ENCODE measurements at regions not wholly inside any gene's neighbourhood (a gene's known extent, or its start where the extent isn't known, plus 50 kb on each side); places are given as distances from the start of the nearest gene placed in this dataset.
"Not testable (repeated sequence)": the region's sequence is repeated elsewhere in the genome, so short reads cannot be mapped to it uniquely, and the experiment has no call there.

DNA sequence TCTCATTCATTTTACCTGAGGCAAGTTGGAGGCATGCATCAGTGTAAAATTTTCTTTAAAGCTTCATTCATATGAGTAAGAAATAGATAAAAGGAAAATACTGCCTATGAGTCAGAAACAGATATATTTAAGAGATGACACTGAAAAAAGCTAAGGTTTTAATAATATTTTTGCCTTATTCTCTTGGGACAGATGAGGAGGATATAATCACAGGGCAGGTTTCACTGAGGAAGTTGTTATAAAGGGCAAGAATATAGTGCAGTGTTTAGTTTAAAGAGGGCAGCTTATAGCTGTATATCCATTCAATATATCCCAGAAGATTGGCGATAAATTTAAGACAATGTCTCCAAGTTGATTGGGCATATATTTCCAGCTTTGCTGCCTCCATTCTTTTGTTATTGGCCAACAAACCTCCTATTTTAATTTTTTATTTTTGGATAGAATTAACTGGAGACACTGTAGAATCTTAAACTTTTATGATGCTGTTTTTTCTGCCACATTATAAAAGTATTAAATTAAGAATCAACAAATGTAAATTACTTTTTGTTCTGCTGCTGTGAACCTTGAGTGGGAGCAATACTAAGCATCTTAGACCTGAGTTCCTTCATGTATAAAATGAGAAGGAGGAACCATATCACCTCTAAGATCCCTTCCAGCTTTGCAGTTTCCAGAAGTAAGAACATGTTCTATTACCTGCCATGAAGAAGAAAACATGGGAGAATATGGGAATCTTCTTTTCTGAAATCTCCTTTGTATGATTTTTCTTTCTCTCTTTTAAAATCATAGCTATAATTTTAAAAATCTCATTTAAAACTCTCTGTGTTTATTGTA, 171.6 kb downstream of the S1PR1 start:
- Histone ChIP-seq H3K27ac (no peak overlapping the region), H3K4me3 (no peak overlapping the region)
- DNase-seq (ENCODE audit: low spot score): no peak
- no peak for TF ChIP-seq CTCF (IDR thresholded peaks at IDR 0.05)

DNA sequence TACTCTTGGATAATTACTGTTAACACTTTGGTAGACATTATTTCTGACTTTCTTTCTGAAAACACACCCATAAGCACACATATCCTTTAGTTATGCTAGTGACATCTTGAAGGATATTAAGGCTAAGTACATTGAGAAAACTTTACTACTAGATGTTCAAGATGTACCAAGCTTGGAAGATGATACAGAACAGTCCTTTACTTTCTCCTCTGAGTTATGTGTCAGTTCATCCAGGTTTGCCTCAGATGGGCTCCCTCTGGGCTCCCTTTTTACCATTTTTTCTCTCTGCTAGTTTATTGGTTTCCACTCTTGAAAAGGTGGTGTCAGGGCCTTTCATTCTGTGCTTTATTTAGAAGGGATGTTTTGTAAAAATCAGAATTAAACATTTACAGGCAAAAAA, 172.3 kb downstream of the S1PR1 start:
- TF ChIP-seq CTCF (IDR thresholded peaks at IDR 0.05): no peak
- DNase-seq (ENCODE audit: low spot score): no peak

DNA sequence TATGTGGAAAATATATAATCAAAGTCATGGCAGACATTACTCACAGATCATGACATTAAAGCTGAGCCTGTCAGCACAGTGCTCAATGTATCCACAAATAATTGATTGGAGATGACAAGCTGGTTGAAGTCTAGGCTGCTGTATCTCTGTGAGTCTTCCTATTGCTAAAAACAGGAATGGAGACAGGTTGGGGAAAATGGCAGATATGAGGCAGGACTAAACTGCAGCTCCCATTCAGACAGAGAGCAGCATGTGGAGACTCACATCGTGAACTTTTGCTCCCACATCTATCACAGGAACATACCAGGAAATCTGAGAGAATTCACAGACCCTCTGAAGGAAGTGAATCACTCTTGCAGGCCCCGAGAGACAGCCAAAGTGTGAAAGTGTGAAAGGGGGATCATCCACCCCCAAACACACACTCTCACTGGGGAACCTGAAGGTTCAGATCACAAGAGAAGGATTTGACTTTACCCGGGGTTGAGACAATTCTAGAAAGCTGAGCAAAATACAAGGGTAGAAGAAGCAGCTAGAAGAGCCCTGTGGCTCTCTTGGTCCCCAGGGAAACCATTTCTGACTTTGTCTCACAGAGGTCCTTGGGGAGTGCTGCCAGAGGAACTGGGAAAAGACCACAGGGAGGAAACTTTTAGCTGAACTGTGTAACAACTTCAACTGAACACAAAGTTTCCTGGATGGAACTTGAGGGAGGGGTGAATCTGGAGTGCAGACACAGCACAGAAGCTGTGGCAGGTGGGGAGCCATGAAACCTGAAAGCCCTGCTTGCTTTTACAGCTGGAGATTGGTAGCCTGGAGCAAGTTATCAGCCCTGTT, 173.4 kb downstream of the S1PR1 start:
- Histone ChIP-seq H3K27ac (no peak overlapping the region), H3K4me3 (no peak overlapping the region)
- TF ChIP-seq CTCF (IDR thresholded peaks at IDR 0.05): no peak
- no peak for DNase-seq (ENCODE audit: low spot score)

More for the DNA sequence above, 172.3 kb downstream of the S1PR1 start:
- Histone ChIP-seq H3K27ac (no peak overlapping the region), H3K4me3 (no peak overlapping the region)

- DNase-seq (ENCODE audit: low spot score): no peak
Measured at GRCh38 chr1:101420406-101420805, 183.6 kb downstream of the S1PR1 start.

GRCh38 chr1:101428083-101428482, 191.3 kb downstream of the S1PR1 start:
- not testable (repeated sequence) for H3K4me3 ChIP-seq; DNase-seq (ENCODE audit: low spot score); H3K27ac ChIP-seq

More at GRCh38 chr1:101420406-101420805, 183.6 kb downstream of the S1PR1 start:
- Histone ChIP-seq H3K27ac (no peak overlapping the region), H3K4me3 (no peak overlapping the region)
- TF ChIP-seq CTCF (IDR thresholded peaks at IDR 0.05): no peak

- Histone ChIP-seq H3K27ac (no peak overlapping the region), H3K4me3 (no peak overlapping the region)
- no peak for DNase-seq (ENCODE audit: low spot score)
- no peak for TF ChIP-seq CTCF (IDR thresholded peaks at IDR 0.05)
Measured at GRCh38 chr1:101428562-101428961, 191.7 kb downstream of the S1PR1 start.

- no peak for TF ChIP-seq CTCF (IDR thresholded peaks at IDR 0.05)
- Histone ChIP-seq H3K27ac (no peak overlapping the region), H3K4me3 (no peak overlapping the region)
- DNase-seq (ENCODE audit: low spot score): no peak
Measured at GRCh38 chr1:101431956-101432510, 195.2 kb downstream of the S1PR1 start.
